Esophagus squamous epithelium (tissue), 4 donors: ENCODE measurements at regions not wholly inside any gene's neighbourhood (a gene's known extent, or its start where the extent isn't known, plus 50 kb on each side); places are given as distances from the start of the nearest gene placed in this dataset.

Experiments used
- POLR2A ChIP-seq, 4 donors: fragments of 450-650 bp; IDR thresholded peaks; one replicate each; pipeline ENCODE4 v1.6.1; 2017; ENCODE audit warnings: antibody characterized with exemption in 4 of 4, mild to moderate bottlenecking in 4 of 4, moderate library complexity in 3 of 4
- TF ChIP-seq, protein P1 (sequence below), 6 experiments: fragments of 450-650 bp in 4 of 6; fragments of 200-600 bp in 2 of 6; sonication (generic) in 2 of 6; IDR thresholded peaks; one replicate each; pipeline ENCODE4 v1.5.1; 2016 to 2019; ENCODE audit warnings: antibody characterized with exemption in 6 of 6, mild to moderate bottlenecking in 4 of 6, moderate library complexity in 4 of 6

DNA sequence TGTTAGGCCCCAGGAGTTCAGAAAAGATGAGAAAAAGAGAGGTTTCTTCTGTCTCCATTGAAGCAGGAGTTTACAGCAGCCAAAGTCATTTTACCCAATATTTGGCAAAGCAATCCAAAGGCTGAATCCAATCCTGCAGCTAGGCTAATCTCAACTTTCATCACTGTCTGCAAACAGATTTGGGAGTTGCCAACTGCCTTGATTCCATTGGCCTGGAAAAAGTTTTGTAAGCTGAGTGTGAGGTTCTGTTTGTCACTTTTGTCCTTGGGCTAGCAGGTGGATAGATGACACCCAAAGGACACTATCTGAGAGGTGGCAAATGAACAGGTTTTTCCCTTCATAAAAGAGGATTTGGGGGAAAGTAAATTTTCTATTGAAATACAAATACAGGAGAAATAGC, 56.6 kb upstream of the SETBP1 start:
- TF ChIP-seq, protein P1, sequence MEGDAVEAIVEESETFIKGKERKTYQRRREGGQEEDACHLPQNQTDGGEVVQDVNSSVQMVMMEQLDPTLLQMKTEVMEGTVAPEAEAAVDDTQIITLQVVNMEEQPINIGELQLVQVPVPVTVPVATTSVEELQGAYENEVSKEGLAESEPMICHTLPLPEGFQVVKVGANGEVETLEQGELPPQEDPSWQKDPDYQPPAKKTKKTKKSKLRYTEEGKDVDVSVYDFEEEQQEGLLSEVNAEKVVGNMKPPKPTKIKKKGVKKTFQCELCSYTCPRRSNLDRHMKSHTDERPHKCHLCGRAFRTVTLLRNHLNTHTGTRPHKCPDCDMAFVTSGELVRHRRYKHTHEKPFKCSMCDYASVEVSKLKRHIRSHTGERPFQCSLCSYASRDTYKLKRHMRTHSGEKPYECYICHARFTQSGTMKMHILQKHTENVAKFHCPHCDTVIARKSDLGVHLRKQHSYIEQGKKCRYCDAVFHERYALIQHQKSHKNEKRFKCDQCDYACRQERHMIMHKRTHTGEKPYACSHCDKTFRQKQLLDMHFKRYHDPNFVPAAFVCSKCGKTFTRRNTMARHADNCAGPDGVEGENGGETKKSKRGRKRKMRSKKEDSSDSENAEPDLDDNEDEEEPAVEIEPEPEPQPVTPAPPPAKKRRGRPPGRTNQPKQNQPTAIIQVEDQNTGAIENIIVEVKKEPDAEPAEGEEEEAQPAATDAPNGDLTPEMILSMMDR (IDR thresholded peaks at IDR 0.05), result no peak
- TF ChIP-seq POLR2A (IDR thresholded peaks at IDR 0.05), result no peak
